Spinal cord (tissue), 9 donors: ENCODE measurements at regions not wholly inside any gene's neighbourhood (a gene's known extent, or its start where the extent isn't known, plus 50 kb on each side); places are given as distances from the start of the nearest gene placed in this dataset.
"Not testable (repeated sequence)": the region's sequence is repeated elsewhere in the genome, so short reads cannot be mapped to it uniquely, and the experiment has no call there.

Experiments used
- DNase-seq, 6 donors: peaks; one replicate each; pipeline versions ENCODE4 v3.0.0 to v3.0.0-alpha.2; 2013 to 2015; ENCODE audit warnings: low spot score in 6 of 6, low read depth in 4 of 6
- H3K27ac ChIP-seq: one replicate; pipeline ENCODE4 v1.5.1; 2013; ENCODE audit warnings: low read depth, low read length, control low read depth
- H3K27me3 ChIP-seq: one replicate; pipeline ENCODE4 v1.6.1; 2013; ENCODE audit warnings: low read length; ENCODE audit not compliant: control insufficient read depth, insufficient read depth
- H3K36me3 ChIP-seq: one replicate; pipeline ENCODE4 v1.6.1; 2013; ENCODE audit warnings: low read length; ENCODE audit not compliant: control insufficient read depth, insufficient read depth
- H3K4me1 ChIP-seq: one replicate; pipeline ENCODE4 v1.6.1; 2013; ENCODE audit warnings: low read length; ENCODE audit not compliant: control insufficient read depth, insufficient read depth
- H3K4me3 ChIP-seq: one replicate; pipeline ENCODE4 v1.5.1; 2013; ENCODE audit warnings: low read depth, low read length, control low read depth
- H3K9me3 ChIP-seq: one replicate; pipeline ENCODE4 v1.6.1; 2013; ENCODE audit warnings: low read length; ENCODE audit not compliant: control insufficient read depth, insufficient read depth
- WGBS: methylation state at CpG from one replicate; pipeline ENCODE4 v1.1.5; 2013; ENCODE audit warnings: missing lambda C conversion rate; ENCODE audit not compliant: insufficient coverage; 5-methylcytosine and 5-hydroxymethylcytosine counted together
- donor health status: healthy.

GRCh38 chr22:33971561-33971961 is 51.3 kb upstream of the LARGE1 start:
- no peaks in the 10 kb centered on the region for H3K27me3 ChIP-seq
- no peak overlapping the region for H3K4me3 ChIP-seq
- H3K9me3 ChIP-seq, result peaks cover 3% of the 10 kb centered on the region
- peak in 1 of 6 donors; percentile 51 for DNase-seq
- WGBS, result 53% methylated on average over 4 of the region's 4 CpGs
- H3K4me1 ChIP-seq, result peaks cover 2% of the 10 kb centered on the region
- H3K36me3 ChIP-seq, result no peaks in the 10 kb centered on the region
- peak overlapping the region; percentile 48 for H3K27ac ChIP-seq

- 100% methylated on average over 1 of the region's 3 CpGs for WGBS
- no peaks in the 10 kb centered on the region for H3K27me3 ChIP-seq
- no peak overlapping the region for H3K4me3 ChIP-seq
- peaks cover 3% of the 10 kb centered on the region for H3K9me3 ChIP-seq
- DNase-seq, result no peak
- peaks cover 2% of the 10 kb centered on the region for H3K4me1 ChIP-seq
- H3K27ac ChIP-seq, result no peak overlapping the region
- no peaks in the 10 kb centered on the region for H3K36me3 ChIP-seq
Measured at GRCh38 chr22:33975841-33976240, 55.6 kb upstream of the LARGE1 start.

- no peak for DNase-seq
- no peak overlapping the region for H3K4me3 ChIP-seq
- H3K36me3 ChIP-seq, result no peaks in the 10 kb centered on the region
- no peak overlapping the region for H3K27ac ChIP-seq
- no peaks in the 10 kb centered on the region for H3K27me3 ChIP-seq
- no peaks in the 10 kb centered on the region for H3K4me1 ChIP-seq
- no peaks in the 10 kb centered on the region for H3K9me3 ChIP-seq
Measured at GRCh38 chr22:33983558-33983957, 63.3 kb upstream of the LARGE1 start.

GRCh38 chr22:33984211-33984610 is 63.9 kb upstream of the LARGE1 start:
- DNase-seq, result no peak

GRCh38 chr22:33984656-33985285 is 64.5 kb upstream of the LARGE1 start:
- Histone ChIP-seq H3K9me3 (no peaks in the 10 kb centered on the region), H3K27me3 (no peaks in the 10 kb centered on the region), H3K36me3 (no peaks in the 10 kb centered on the region), H3K4me1 (no peaks in the 10 kb centered on the region), H3K27ac (no peak overlapping the region), H3K4me3 (no peak overlapping the region)
- 39% methylated on average over 6 of the region's 8 CpGs for WGBS
- peak in 2 of 6 donors; percentile 85 to 87 for DNase-seq

More at GRCh38 chr22:33984211-33984610, 63.9 kb upstream of the LARGE1 start:
- Histone ChIP-seq H3K36me3 (no peaks in the 10 kb centered on the region), H3K4me3 (no peak overlapping the region), H3K4me1 (no peaks in the 10 kb centered on the region), H3K27me3 (no peaks in the 10 kb centered on the region), H3K9me3 (no peaks in the 10 kb centered on the region), H3K27ac (no peak overlapping the region)
- WGBS, result no CpG with 5 or more reads among the region's 3 CpGs

- no peak for DNase-seq
- Histone ChIP-seq H3K4me3 (no peak overlapping the region), H3K27ac (no peak overlapping the region), H3K36me3 (no peaks in the 10 kb centered on the region), H3K9me3 (no peaks in the 10 kb centered on the region), H3K4me1 (no peaks in the 10 kb centered on the region), H3K27me3 (no peaks in the 10 kb centered on the region)
- WGBS, result 83% methylated on average over 1 of the region's 4 CpGs
Measured at GRCh38 chr22:33985506-33985905, 65.2 kb upstream of the LARGE1 start.

GRCh38 chr22:33986167-33986771 is 66.0 kb upstream of the LARGE1 start:
- Histone ChIP-seq H3K27me3 (no peaks in the 10 kb centered on the region), H3K4me3 (no peak overlapping the region), H3K27ac (no peak overlapping the region), H3K36me3 (no peaks in the 10 kb centered on the region), H3K4me1 (no peaks in the 10 kb centered on the region), H3K9me3 (no peaks in the 10 kb centered on the region)
- WGBS, result 93% methylated on average over 5 of the region's 6 CpGs
- DNase-seq, result no peak

- Histone ChIP-seq H3K4me3 (no peak overlapping the region), H3K27me3 (no peaks in the 10 kb centered on the region), H3K4me1 (no peaks in the 10 kb centered on the region), H3K27ac (no peak overlapping the region), H3K9me3 (no peaks in the 10 kb centered on the region), H3K36me3 (no peaks in the 10 kb centered on the region)
- 45% methylated on average over 5 of the region's 5 CpGs for WGBS
- no peak for DNase-seq
Measured at GRCh38 chr22:33986954-33987353, 66.7 kb upstream of the LARGE1 start.

GRCh38 chr22:33989263-33989662 is 69.0 kb upstream of the LARGE1 start:
- WGBS, result no CpG with 5 or more reads among the region's 7 CpGs
- not testable (repeated sequence) for H3K27ac ChIP-seq, H3K4me3 ChIP-seq, DNase-seq, H3K27me3 ChIP-seq, H3K4me1 ChIP-seq, H3K36me3 ChIP-seq, H3K9me3 ChIP-seq

GRCh38 chr22:33991620-33992019 is 71.3 kb upstream of the LARGE1 start:
- no peaks in the 10 kb centered on the region for H3K36me3 ChIP-seq
- H3K4me1 ChIP-seq, result no peaks in the 10 kb centered on the region
- H3K27me3 ChIP-seq, result no peaks in the 10 kb centered on the region
- no CpG with 5 or more reads among the region's 1 CpG for WGBS
- peak in 1 of 6 donors; percentile 62 for DNase-seq
- no peaks in the 10 kb centered on the region for H3K9me3 ChIP-seq
- no peak overlapping the region for H3K27ac ChIP-seq
- H3K4me3 ChIP-seq, result no peak overlapping the region
